HS-27A (cell line): ENCODE measurements at regions not wholly inside any gene's neighbourhood (a gene's known extent, or its start where the extent isn't known, plus 50 kb on each side); places are given as distances from the start of the nearest gene placed in this dataset.

Experiments used
- DNase-seq: peaks from one replicate; pipeline ENCODE4 v3.0.0-alpha.2; 2012; ENCODE audit warnings: low read depth, missing footprints

- no peak for DNase-seq
Observed at GRCh38 chr13:29955137-29955650, 104.8 kb upstream of the UBL3 start.

- DNase-seq: no peak
Observed at GRCh38 chr13:29954082-29955028, 103.9 kb upstream of the UBL3 start.

- no peak for DNase-seq
Observed at GRCh38 chr13:29953542-29953941, 103.1 kb upstream of the UBL3 start.

GRCh38 chr13:29952245-29952644 lies 101.8 kb upstream of the UBL3 start:
- no peak for DNase-seq

GRCh38 chr13:29948791-29949190 lies 98.4 kb upstream of the UBL3 start:
- DNase-seq: no peak

GRCh38 chr13:29948244-29948643 lies 97.8 kb upstream of the UBL3 start:
- DNase-seq: no peak

- DNase-seq: no peak
Observed at GRCh38 chr13:29947839-29948238, 97.4 kb upstream of the UBL3 start.

- no peak for DNase-seq
Observed at GRCh38 chr13:29946093-29946492, 95.7 kb upstream of the UBL3 start.

GRCh38 chr13:29943686-29944085 lies 93.3 kb upstream of the UBL3 start:
- DNase-seq: no peak

GRCh38 chr13:29943273-29943672 lies 92.9 kb upstream of the UBL3 start:
- no peak for DNase-seq

GRCh38 chr13:29940715-29941114 lies 90.3 kb upstream of the UBL3 start:
- no peak for DNase-seq

GRCh38 chr13:29939158-29939557 lies 88.7 kb upstream of the UBL3 start:
- no peak for DNase-seq

GRCh38 chr13:29937841-29938240 lies 87.4 kb upstream of the UBL3 start:
- DNase-seq: no peak

GRCh38 chr13:29937379-29937778 lies 87.0 kb upstream of the UBL3 start:
- no peak for DNase-seq

- no peak for DNase-seq
Observed at GRCh38 chr13:29936956-29937355, 86.5 kb upstream of the UBL3 start.

GRCh38 chr13:29936051-29936813 lies 85.8 kb upstream of the UBL3 start:
- DNase-seq: no peak

- DNase-seq: no peak
Observed at GRCh38 chr13:29935309-29935981, 85.0 kb upstream of the UBL3 start.

GRCh38 chr13:29934531-29935308 lies 84.3 kb upstream of the UBL3 start:
- no peak for DNase-seq

- DNase-seq: no peak
Observed at GRCh38 chr13:29933401-29933800, 83.0 kb upstream of the UBL3 start.

- DNase-seq: no peak
Observed at GRCh38 chr13:29931696-29932095, 81.3 kb upstream of the UBL3 start.

- DNase-seq: no peak
Observed at GRCh38 chr13:29929062-29929847, 78.8 kb upstream of the UBL3 start.
